WTC11 (cell line): ENCODE measurements at regions not wholly inside any gene's neighbourhood (a gene's known extent, or its start where the extent isn't known, plus 50 kb on each side); places are given as distances from the start of the nearest gene placed in this dataset.

Experiments
- ATAC-seq: fragments of 200-7000 bp; cut with Tn5 transposase; 2 replicates; pipeline ENCODE4 v1.10.0; 2021; ENCODE audit warnings: mild to moderate bottlenecking, moderate library complexity
- CTCF ChIA-PET: fragments of 300-600 bp; sonication (Branson Sonifier 250); formaldehyde crosslinking; loops from one replicate; lab custom pipeline; 2021; ENCODE audit warnings: antibody characterized with exemption; lab: Charles Lee
- POLR2A ChIA-PET: fragments of 350-600 bp; sonication (Branson Sonifier 250); formaldehyde crosslinking; loops from one replicate; lab custom pipeline; 2021; ENCODE audit warnings: antibody characterized with exemption; lab: Charles Lee
- DNase-seq: peaks from one replicate; pipeline ENCODE4 v3.0.0; 2021; ENCODE audit warnings: low spot score
- H3K27ac Mint-ChIP-seq: 2 replicates; pipeline ENCODE4 v1.8.0; 2021; ENCODE audit warnings: mixed read lengths
- H3K27me3 Mint-ChIP-seq: 2 replicates; pipeline ENCODE4 v1.8.0; 2021; ENCODE audit warnings: low read depth, mild to moderate bottlenecking, moderate library complexity, mixed read lengths
- H3K36me3 Mint-ChIP-seq: 2 replicates; pipeline ENCODE4 v1.8.0; 2021; ENCODE audit warnings: mixed read lengths
- H3K4me1 Mint-ChIP-seq: 2 replicates; pipeline ENCODE4 v1.8.0; 2022; ENCODE audit warnings: mixed read lengths
- H3K4me3 Mint-ChIP-seq: 2 replicates; pipeline ENCODE4 v1.8.0; 2021; ENCODE audit warnings: mild to moderate bottlenecking, moderate library complexity, mixed read lengths
- H3K9me3 Mint-ChIP-seq: 2 replicates; pipeline ENCODE4 v1.8.0; 2021; ENCODE audit warnings: mixed read lengths
- AFF4 ChIP-seq: sonication (generic); formaldehyde crosslinking; IDR thresholded peaks from 2 replicates; pipeline ENCODE4 v1.8.1; 2023; ENCODE audit warnings: mild to moderate bottlenecking, missing genetic modification reagents, borderline replicate concordance
- CBFB ChIP-seq: sonication (generic); formaldehyde crosslinking; IDR thresholded peaks from 2 replicates; pipeline ENCODE4 v1.8.1; 2022; ENCODE audit warnings: mild to moderate bottlenecking, low read depth, missing genetic modification reagents
- CREB1 ChIP-seq: sonication (generic); formaldehyde crosslinking; IDR thresholded peaks from 2 replicates; pipeline ENCODE4 v1.8.0; 2023; ENCODE audit warnings: mild to moderate bottlenecking, missing genetic modification reagents
- ERG ChIP-seq: fragments of 250-450 bp; sonication (Bioruptor Pico); IDR thresholded peaks from 2 replicates; pipeline ENCODE4 v1.8.0; 2021; ENCODE audit warnings: mild to moderate bottlenecking
- ETV6 ChIP-seq: sonication (generic); formaldehyde crosslinking; IDR thresholded peaks from 2 replicates; pipeline ENCODE4 v1.8.1; 2022; ENCODE audit warnings: mild to moderate bottlenecking, missing genetic modification reagents
- FOXJ3 ChIP-seq: sonication (generic); formaldehyde crosslinking; IDR thresholded peaks from 2 replicates; pipeline ENCODE4 v1.9.0; 2021; ENCODE audit warnings: missing genetic modification reagents, mild to moderate bottlenecking, borderline replicate concordance
- FOXK1 ChIP-seq: sonication (generic); formaldehyde crosslinking; IDR thresholded peaks from 2 replicates; pipeline ENCODE4 v1.8.0; 2022; ENCODE audit warnings: mild to moderate bottlenecking, moderate library complexity, missing genetic modification reagents
- GRHL2 ChIP-seq: fragments of 250-450 bp; sonication (Bioruptor Pico); IDR thresholded peaks from 2 replicates; pipeline ENCODE4 v1.8.0; 2022; ENCODE audit warnings: mild to moderate bottlenecking, moderate library complexity; ENCODE audit not compliant: insufficient replicate concordance, severe bottlenecking
- IRF2 ChIP-seq: sonication (generic); formaldehyde crosslinking; IDR thresholded peaks from 2 replicates; pipeline ENCODE4 v1.8.0; 2022; ENCODE audit warnings: low read depth, missing genetic modification reagents, borderline replicate concordance
- NR3C1 ChIP-seq: sonication (generic); formaldehyde crosslinking; conservative IDR thresholded peaks from 2 replicates; pipeline ENCODE4 v1.8.1; 2023; ENCODE audit warnings: low read depth, mild to moderate bottlenecking, missing genetic modification reagents
- SP1 ChIP-seq: sonication (generic); formaldehyde crosslinking; conservative IDR thresholded peaks from 2 replicates; pipeline ENCODE4 v1.8.1; 2022; ENCODE audit warnings: missing genetic modification reagents
- TEAD4 ChIP-seq: sonication (generic); formaldehyde crosslinking; IDR thresholded peaks from 2 replicates; pipeline ENCODE4 v1.8.0; 2022; ENCODE audit warnings: mild to moderate bottlenecking, missing genetic modification reagents
- ZNF232 ChIP-seq: sonication (generic); formaldehyde crosslinking; IDR thresholded peaks from 2 replicates; pipeline ENCODE4 v1.8.0; 2022; ENCODE audit warnings: mild to moderate bottlenecking, missing genetic modification reagents
- ZNF317 ChIP-seq: sonication (generic); formaldehyde crosslinking; IDR thresholded peaks from 2 replicates; pipeline ENCODE4 v1.8.1; 2023; ENCODE audit warnings: low read depth, mild to moderate bottlenecking, moderate library complexity, missing genetic modification reagents, borderline replicate concordance
- ZNF671 ChIP-seq: fragments of 250-450 bp; sonication (Bioruptor Pico); IDR thresholded peaks from 2 replicates; pipeline ENCODE4 v1.8.0; 2021; ENCODE audit warnings: mild to moderate bottlenecking
- TF ChIP-seq, protein P1 (sequence below): sonication (generic); formaldehyde crosslinking; IDR thresholded peaks from 2 replicates; pipeline ENCODE4 v1.8.0; 2023; ENCODE audit warnings: missing genetic modification reagents
- TF ChIP-seq, protein P2 (sequence below): sonication (generic); formaldehyde crosslinking; IDR thresholded peaks from 2 replicates; pipeline ENCODE4 v1.8.0; 2022; ENCODE audit warnings: mild to moderate bottlenecking, missing genetic modification reagents
- TF ChIP-seq, protein P3 (sequence below): fragments of 200-600 bp; IDR thresholded peaks from 2 replicates; pipeline ENCODE4 v1.8.0; 2022; ENCODE audit warnings: antibody characterized with exemption
- TF ChIP-seq, protein P4 (sequence below): sonication (generic); formaldehyde crosslinking; conservative IDR thresholded peaks from 2 replicates; pipeline ENCODE4 v1.8.1; 2022; ENCODE audit warnings: mild to moderate bottlenecking, missing genetic modification reagents
- TF ChIP-seq, protein P5 (sequence below): fragments of 250-450 bp; sonication (Bioruptor Pico); IDR thresholded peaks from 2 replicates; pipeline ENCODE4 v1.9.0; 2021; ENCODE audit warnings: mild to moderate bottlenecking

DNA sequence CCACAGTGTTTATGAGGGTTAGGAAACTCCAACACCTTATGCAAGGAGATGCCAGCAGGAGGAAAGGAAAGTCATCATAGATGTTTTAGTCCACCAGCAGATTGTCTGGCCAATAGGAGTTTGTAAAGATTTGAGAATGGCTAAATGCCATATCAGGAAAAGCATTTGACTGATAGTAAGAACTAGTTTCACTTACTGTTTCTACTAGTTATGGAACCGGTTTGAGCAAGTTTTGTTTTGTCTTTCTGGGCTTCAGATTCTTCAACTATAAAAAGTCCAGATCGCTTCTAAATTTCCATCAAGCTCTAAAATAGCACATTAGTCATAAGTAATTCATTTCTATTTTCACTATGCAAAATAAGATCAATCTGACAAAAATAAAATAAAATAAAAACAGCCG lies 254.8 kb upstream of the TMCO5A start:
- H3K9me3 Mint-ChIP-seq = no peaks in the 10 kb centered on the region
- CTCF ChIA-PET = interaction anchor here (1.0 kb wide), 1 partner anchor 212 kb away, joined by 3 read pairs; no protein-coding TSS in a partner anchor
- POLR2A ChIA-PET = no interaction called here
- H3K36me3 Mint-ChIP-seq = no peaks in the 10 kb centered on the region
- no peak for TF ChIP-seq ZNF232 (CRISPR knock-in tag)
- no peak for TF ChIP-seq CBFB (CRISPR knock-in tag)
- no peak for TF ChIP-seq ZNF317 (CRISPR knock-in tag)
- TF ChIP-seq AFF4 = no peak
- TF ChIP-seq, protein P1, sequence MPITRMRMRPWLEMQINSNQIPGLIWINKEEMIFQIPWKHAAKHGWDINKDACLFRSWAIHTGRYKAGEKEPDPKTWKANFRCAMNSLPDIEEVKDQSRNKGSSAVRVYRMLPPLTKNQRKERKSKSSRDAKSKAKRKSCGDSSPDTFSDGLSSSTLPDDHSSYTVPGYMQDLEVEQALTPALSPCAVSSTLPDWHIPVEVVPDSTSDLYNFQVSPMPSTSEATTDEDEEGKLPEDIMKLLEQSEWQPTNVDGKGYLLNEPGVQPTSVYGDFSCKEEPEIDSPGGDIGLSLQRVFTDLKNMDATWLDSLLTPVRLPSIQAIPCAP (CRISPR knock-in tag) = no peak
- TF ChIP-seq, all 79 proteins: peak for 0
- Mint-ChIP-seq H3K27me3 (no peaks in the 10 kb centered on the region), H3K4me1 (0 out of 2 replicates have a peak, but pooled peaks cover 2% of the 10 kb centered on the region), H3K4me3 (no peak overlapping the region), H3K27ac (no peak overlapping the region)
- DNase-seq = no peak
- no peak for ATAC-seq

DNA sequence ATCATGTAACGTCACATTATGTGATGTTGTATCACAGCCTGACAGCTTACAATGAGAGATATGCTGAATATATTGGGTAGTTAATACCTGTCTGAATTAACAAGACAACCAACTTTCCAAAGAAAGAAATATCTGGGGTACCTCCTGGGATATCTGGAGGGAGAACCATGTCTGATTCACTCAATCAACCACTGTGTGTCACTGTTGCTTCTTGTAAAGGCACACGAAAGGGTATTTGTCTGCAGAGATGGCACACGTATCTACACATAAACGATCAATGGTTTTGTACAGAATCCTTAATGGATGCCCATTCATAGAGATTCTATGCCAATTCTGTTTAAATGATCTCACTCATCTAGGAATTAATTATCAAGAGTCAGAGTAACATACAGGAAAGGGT lies 252.1 kb upstream of the TMCO5A start:
- H3K36me3 Mint-ChIP-seq = no peaks in the 10 kb centered on the region
- TF ChIP-seq, protein P2, sequence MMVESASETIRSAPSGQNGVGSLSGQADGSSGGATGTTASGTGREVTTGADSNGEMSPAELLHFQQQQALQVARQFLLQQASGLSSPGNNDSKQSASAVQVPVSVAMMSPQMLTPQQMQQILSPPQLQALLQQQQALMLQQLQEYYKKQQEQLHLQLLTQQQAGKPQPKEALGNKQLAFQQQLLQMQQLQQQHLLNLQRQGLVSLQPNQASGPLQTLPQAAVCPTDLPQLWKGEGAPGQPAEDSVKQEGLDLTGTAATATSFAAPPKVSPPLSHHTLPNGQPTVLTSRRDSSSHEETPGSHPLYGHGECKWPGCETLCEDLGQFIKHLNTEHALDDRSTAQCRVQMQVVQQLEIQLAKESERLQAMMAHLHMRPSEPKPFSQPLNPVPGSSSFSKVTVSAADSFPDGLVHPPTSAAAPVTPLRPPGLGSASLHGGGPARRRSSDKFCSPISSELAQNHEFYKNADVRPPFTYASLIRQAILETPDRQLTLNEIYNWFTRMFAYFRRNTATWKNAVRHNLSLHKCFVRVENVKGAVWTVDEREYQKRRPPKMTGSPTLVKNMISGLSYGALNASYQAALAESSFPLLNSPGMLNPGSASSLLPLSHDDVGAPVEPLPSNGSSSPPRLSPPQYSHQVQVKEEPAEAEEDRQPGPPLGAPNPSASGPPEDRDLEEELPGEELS = no peak
- TF ChIP-seq, protein P3, sequence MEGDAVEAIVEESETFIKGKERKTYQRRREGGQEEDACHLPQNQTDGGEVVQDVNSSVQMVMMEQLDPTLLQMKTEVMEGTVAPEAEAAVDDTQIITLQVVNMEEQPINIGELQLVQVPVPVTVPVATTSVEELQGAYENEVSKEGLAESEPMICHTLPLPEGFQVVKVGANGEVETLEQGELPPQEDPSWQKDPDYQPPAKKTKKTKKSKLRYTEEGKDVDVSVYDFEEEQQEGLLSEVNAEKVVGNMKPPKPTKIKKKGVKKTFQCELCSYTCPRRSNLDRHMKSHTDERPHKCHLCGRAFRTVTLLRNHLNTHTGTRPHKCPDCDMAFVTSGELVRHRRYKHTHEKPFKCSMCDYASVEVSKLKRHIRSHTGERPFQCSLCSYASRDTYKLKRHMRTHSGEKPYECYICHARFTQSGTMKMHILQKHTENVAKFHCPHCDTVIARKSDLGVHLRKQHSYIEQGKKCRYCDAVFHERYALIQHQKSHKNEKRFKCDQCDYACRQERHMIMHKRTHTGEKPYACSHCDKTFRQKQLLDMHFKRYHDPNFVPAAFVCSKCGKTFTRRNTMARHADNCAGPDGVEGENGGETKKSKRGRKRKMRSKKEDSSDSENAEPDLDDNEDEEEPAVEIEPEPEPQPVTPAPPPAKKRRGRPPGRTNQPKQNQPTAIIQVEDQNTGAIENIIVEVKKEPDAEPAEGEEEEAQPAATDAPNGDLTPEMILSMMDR = no peak
- no peak for TF ChIP-seq GRHL2 (CRISPR knock-in tag)
- TF ChIP-seq ERG (CRISPR knock-in tag) = no peak
- no peak for TF ChIP-seq ZNF671
- TF ChIP-seq CREB1 = no peak
- H3K4me3 Mint-ChIP-seq = no peak overlapping the region
- ChIA-PET POLR2A (no interaction called here), CTCF (interaction anchor here (2.5 kb wide), 1 partner anchor 198 kb away, joined by 7 read pairs; no protein-coding TSS in a partner anchor)
- 0 out of 2 replicates have a peak, but pooled peaks cover 2% of the 10 kb centered on the region for H3K4me1 Mint-ChIP-seq
- peaks cover 3% of the 10 kb centered on the region; the same call in 1 of the 2 replicates for H3K27me3 Mint-ChIP-seq
- ATAC-seq (peak; percentile 67; the same call in 1 of the 2 replicates), DNase-seq (no peak)
- H3K9me3 Mint-ChIP-seq = peaks cover 9% of the 10 kb centered on the region
- H3K27ac Mint-ChIP-seq = no peak overlapping the region

DNA sequence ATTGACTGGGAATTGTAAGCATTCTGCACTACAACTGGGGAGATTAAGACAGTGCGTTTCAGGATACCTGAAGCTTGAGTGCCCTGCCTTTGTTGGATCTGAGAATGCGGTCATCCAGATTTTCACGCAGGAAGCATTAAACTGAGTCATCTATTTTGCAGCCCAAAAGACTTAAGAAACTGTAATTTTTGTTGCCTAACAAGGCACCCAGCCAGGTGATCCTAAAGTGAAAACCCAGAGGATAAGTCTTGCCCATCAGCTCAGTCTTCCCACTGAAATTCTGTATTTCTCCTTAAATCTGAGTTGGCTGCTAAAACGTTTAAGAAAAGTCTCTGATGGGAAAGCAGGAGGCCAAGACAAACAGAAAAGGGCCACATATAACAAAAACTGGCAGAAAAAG lies 242.5 kb upstream of the TMCO5A start:
- Mint-ChIP-seq H3K27me3 (no peaks in the 10 kb centered on the region), H3K9me3 (peaks cover 24% of the 10 kb centered on the region), H3K4me1 (peaks cover 6% of the 10 kb centered on the region; the same call in 1 of the 2 replicates), H3K27ac (no peak overlapping the region), H3K36me3 (peaks cover 4% of the 10 kb centered on the region), H3K4me3 (no peak overlapping the region)
- DNase-seq = no peak
- ATAC-seq = no peak
- no peak for TF ChIP-seq IRF2
- TF ChIP-seq, protein P4, sequence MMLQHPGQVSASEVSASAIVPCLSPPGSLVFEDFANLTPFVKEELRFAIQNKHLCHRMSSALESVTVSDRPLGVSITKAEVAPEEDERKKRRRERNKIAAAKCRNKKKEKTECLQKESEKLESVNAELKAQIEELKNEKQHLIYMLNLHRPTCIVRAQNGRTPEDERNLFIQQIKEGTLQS = no peak
- no peak for TF ChIP-seq FOXJ3 (CRISPR knock-in tag)
- no peak for TF ChIP-seq TEAD4 (CRISPR knock-in tag)
- no peak for TF ChIP-seq ETV6 (CRISPR knock-in tag)
- TF ChIP-seq ZNF671 = no peak
- TF ChIP-seq, protein P5, sequence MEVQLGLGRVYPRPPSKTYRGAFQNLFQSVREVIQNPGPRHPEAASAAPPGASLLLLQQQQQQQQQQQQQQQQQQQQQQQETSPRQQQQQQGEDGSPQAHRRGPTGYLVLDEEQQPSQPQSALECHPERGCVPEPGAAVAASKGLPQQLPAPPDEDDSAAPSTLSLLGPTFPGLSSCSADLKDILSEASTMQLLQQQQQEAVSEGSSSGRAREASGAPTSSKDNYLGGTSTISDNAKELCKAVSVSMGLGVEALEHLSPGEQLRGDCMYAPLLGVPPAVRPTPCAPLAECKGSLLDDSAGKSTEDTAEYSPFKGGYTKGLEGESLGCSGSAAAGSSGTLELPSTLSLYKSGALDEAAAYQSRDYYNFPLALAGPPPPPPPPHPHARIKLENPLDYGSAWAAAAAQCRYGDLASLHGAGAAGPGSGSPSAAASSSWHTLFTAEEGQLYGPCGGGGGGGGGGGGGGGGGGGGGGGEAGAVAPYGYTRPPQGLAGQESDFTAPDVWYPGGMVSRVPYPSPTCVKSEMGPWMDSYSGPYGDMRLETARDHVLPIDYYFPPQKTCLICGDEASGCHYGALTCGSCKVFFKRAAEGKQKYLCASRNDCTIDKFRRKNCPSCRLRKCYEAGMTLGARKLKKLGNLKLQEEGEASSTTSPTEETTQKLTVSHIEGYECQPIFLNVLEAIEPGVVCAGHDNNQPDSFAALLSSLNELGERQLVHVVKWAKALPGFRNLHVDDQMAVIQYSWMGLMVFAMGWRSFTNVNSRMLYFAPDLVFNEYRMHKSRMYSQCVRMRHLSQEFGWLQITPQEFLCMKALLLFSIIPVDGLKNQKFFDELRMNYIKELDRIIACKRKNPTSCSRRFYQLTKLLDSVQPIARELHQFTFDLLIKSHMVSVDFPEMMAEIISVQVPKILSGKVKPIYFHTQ = no peak
- TF ChIP-seq SP1 (CRISPR knock-in tag) = no peak
- TF ChIP-seq NR3C1 = no peak
- TF ChIP-seq FOXK1 = no peak
- POLR2A ChIA-PET = interaction anchor here (0.7 kb wide), 1 partner anchor 11 kb away, joined by 5 read pairs; no protein-coding TSS in a partner anchor
- CTCF ChIA-PET = interaction anchor here (1.0 to 1.2 kb wide), 2 partner anchors 188 to 200 kb away, joined by 4 to 5 read pairs; no protein-coding TSS in a partner anchor
